HG02973 (cell line): ENCODE measurements at regions not wholly inside any gene's neighbourhood (a gene's known extent, or its start where the extent isn't known, plus 50 kb on each side); places are given as distances from the start of the nearest gene placed in this dataset.
"Not testable (repeated sequence)": the region's sequence is repeated elsewhere in the genome, so short reads cannot be mapped to it uniquely, and the experiment has no call there.

Experiments
- ATAC-seq: cut with Tn5 transposase; IDR thresholded peaks from one replicate; pipeline ENCODE4 v1.9.1; 2021; ENCODE audit warnings: moderate library complexity; ENCODE audit not compliant: unreplicated experiment

GRCh38 chrX:131696989-131697388, 153.1 kb downstream of the OR13H1 start:
- ATAC-seq, result not testable (repeated sequence)

GRCh38 chrX:131703646-131704045, 159.8 kb downstream of the OR13H1 start:
- ATAC-seq, result no peak

- ATAC-seq, result no peak
Measured at GRCh38 chrX:131704136-131704695, 160.3 kb downstream of the OR13H1 start.

- no peak for ATAC-seq
Measured at GRCh38 chrX:131709553-131709952, 165.7 kb downstream of the OR13H1 start.

GRCh38 chrX:131711478-131711867, 167.6 kb downstream of the OR13H1 start:
- no peak for ATAC-seq

- no peak for ATAC-seq
Measured at GRCh38 chrX:131723646-131724045, 179.8 kb downstream of the OR13H1 start.

- ATAC-seq, result no peak
Measured at GRCh38 chrX:131724292-131724691, 180.4 kb downstream of the OR13H1 start.

GRCh38 chrX:131725001-131725654, 181.3 kb downstream of the OR13H1 start:
- no peak for ATAC-seq

- no peak for ATAC-seq
Measured at GRCh38 chrX:131727778-131728177, 183.9 kb downstream of the OR13H1 start.

GRCh38 chrX:131728295-131729145, 184.6 kb downstream of the OR13H1 start:
- ATAC-seq, result no peak

GRCh38 chrX:131729295-131729694, 185.4 kb downstream of the OR13H1 start:
- no peak for ATAC-seq

GRCh38 chrX:131734621-131735020, 190.7 kb downstream of the OR13H1 start:
- no peak for ATAC-seq

- ATAC-seq, result no peak
Measured at GRCh38 chrX:131735127-131735526, 191.3 kb downstream of the OR13H1 start.

GRCh38 chrX:131739823-131740222, 195.9 kb downstream of the OR13H1 start:
- no peak for ATAC-seq

GRCh38 chrX:131741103-131741581, 197.3 kb downstream of the OR13H1 start:
- no peak for ATAC-seq

- ATAC-seq, result no peak
Measured at GRCh38 chrX:131745942-131746489, 202.1 kb downstream of the OR13H1 start.

- ATAC-seq, result no peak
Measured at GRCh38 chrX:131746491-131746968, 202.7 kb downstream of the OR13H1 start.

- ATAC-seq, result no peak
Measured at GRCh38 chrX:131747173-131747572, 203.3 kb downstream of the OR13H1 start.

- no peak for ATAC-seq
Measured at GRCh38 chrX:131752493-131753198, 208.8 kb downstream of the OR13H1 start.

GRCh38 chrX:131762802-131763234, 218.9 kb downstream of the OR13H1 start:
- no peak for ATAC-seq

GRCh38 chrX:131763674-131764073, 219.8 kb downstream of the OR13H1 start:
- no peak for ATAC-seq
